ENCODE measurements at regions not wholly inside any gene's neighbourhood (a gene's known extent, or its start where the extent isn't known, plus 50 kb on each side); places are given as distances from the start of the nearest gene placed in this dataset.

DNA sequence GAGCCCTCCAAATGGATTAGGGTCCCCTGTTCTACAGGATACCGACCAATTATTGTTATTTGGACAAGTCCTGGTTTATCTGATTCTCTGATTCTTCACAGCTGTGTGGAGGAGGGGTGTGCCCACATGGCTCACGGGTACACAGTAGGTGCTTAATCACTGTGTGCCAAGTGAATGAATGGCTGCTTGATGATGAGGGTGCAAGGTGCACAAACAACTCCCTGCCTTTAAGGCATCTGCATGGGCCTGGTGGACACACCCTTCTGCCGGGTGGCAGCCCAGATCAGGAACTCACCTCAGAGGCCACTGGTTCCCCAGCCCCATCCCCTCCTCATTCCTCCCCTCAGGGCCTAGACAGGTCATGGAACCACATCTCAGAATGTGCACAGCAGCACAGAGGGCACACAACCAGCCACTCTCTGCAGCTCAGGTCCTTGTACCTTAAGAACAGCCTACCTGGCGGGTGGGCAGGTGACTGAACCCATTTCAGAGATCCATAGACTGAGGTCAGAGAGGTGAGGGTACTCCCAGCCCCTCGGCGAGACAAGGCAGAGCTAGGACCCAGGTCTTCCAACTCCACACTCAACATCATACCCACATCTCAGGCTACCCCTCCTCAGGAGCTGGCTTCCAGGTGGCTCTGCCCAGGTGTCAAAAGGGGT lies 50.3 kb downstream of the SHANK2 start:
- Histone ChIP-seq H3K9ac (ENCODE audit: low read length) (no peak overlapping the region), H4K20me1 (ENCODE audit: insufficient read depth, low read depth, low read length) (no peaks in the 10 kb centered on the region), H3K4me3 (ENCODE audit: low read length) (no peak overlapping the region), H3K27me3 (ENCODE audit: low read length) (no peaks in the 10 kb centered on the region), H3K27ac (ENCODE audit: low read length) (no peak overlapping the region), H2AFZ (ENCODE audit: low read length) (no peak overlapping the region), H3K9me2 (replicated peaks; ENCODE audit: insufficient read depth, low read length) (no peaks in the 10 kb centered on the region), H3K4me2 (ENCODE audit: low read depth, low read length, poor library complexity, severe bottlenecking) (no peak overlapping the region), H3K9me3 (ENCODE audit: low read length) (no peaks in the 10 kb centered on the region), H3K79me2 (ENCODE audit: low read length) (no peaks in the 10 kb centered on the region), H3K4me1 (ENCODE audit: low read length) (no peaks in the 10 kb centered on the region), H3K36me3 (ENCODE audit: insufficient read depth, low read length) (no peaks in the 10 kb centered on the region)
- no peak for DNase-seq

DNA sequence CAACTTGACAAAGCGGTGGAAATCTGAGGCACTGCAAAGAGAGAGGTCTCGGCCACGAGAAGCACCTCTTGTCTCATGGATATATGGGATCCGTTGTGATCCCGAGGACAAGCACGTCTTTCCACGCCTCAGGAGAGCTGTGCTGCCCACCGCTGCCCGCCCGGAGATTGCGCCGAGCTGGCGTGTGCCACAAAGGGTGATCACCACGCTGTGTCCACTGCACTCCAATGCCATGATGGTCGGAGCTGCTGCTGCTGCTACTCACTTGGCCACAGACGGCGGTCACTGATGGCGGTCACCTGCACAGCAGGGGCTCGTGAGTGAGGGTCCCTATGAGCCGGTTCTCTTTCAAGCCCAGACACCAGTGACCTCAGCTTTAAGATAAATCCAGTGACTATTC lies 51.1 kb downstream of the SHANK2 start:
- H3K79me2 ChIP-seq (ENCODE audit: low read length): no peaks in the 10 kb centered on the region
- no peak overlapping the region for H3K9ac ChIP-seq (ENCODE audit: low read length)
- H3K36me3 ChIP-seq (ENCODE audit: insufficient read depth, low read length): no peaks in the 10 kb centered on the region
- H3K4me2 ChIP-seq (ENCODE audit: low read depth, low read length, poor library complexity, severe bottlenecking): no peak overlapping the region
- DNase-seq: no peak
- H3K9me3 ChIP-seq (ENCODE audit: low read length): no peaks in the 10 kb centered on the region
- no peak overlapping the region for H3K27ac ChIP-seq (ENCODE audit: low read length)
- no peak overlapping the region for H3K4me3 ChIP-seq (ENCODE audit: low read length)
- no peaks in the 10 kb centered on the region for H3K27me3 ChIP-seq (ENCODE audit: low read length)
- H3K4me1 ChIP-seq (ENCODE audit: low read length): no peaks in the 10 kb centered on the region
- no peaks in the 10 kb centered on the region for H3K9me2 ChIP-seq (replicated peaks; ENCODE audit: insufficient read depth, low read length)
- H2AFZ ChIP-seq (ENCODE audit: low read length): no peak overlapping the region
- H4K20me1 ChIP-seq (ENCODE audit: insufficient read depth, low read depth, low read length): no peaks in the 10 kb centered on the region

DNA sequence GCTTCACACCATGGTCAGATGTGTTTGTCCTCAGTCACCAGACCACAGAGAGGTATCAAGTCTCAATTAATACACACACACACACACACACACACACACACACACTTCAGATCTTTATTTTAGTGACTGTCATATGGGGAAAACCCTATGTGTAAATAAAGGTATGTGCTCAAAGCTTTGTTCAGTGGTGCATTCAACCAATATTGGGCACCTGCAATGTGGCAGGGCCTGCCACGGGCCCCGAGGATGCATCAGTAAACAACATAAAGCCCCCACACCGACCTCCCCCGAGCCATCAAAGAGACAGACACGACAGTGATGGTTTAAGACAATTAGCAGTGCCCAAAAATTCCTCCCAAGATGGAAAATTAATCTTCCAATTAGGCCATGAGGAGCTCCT lies 51.6 kb downstream of the SHANK2 start:
- Histone ChIP-seq H4K20me1 (ENCODE audit: insufficient read depth, low read depth, low read length) (no peaks in the 10 kb centered on the region), H3K9me3 (ENCODE audit: low read length) (no peaks in the 10 kb centered on the region), H3K27ac (ENCODE audit: low read length) (no peak overlapping the region), H3K27me3 (ENCODE audit: low read length) (no peaks in the 10 kb centered on the region), H3K36me3 (ENCODE audit: insufficient read depth, low read length) (no peaks in the 10 kb centered on the region), H3K9ac (ENCODE audit: low read length) (no peak overlapping the region), H3K9me2 (replicated peaks; ENCODE audit: insufficient read depth, low read length) (no peaks in the 10 kb centered on the region), H3K79me2 (ENCODE audit: low read length) (no peaks in the 10 kb centered on the region), H3K4me2 (ENCODE audit: low read depth, low read length, poor library complexity, severe bottlenecking) (no peak overlapping the region), H3K4me1 (ENCODE audit: low read length) (no peaks in the 10 kb centered on the region), H2AFZ (ENCODE audit: low read length) (no peak overlapping the region), H3K4me3 (ENCODE audit: low read length) (no peak overlapping the region)
- DNase-seq: no peak

DNA sequence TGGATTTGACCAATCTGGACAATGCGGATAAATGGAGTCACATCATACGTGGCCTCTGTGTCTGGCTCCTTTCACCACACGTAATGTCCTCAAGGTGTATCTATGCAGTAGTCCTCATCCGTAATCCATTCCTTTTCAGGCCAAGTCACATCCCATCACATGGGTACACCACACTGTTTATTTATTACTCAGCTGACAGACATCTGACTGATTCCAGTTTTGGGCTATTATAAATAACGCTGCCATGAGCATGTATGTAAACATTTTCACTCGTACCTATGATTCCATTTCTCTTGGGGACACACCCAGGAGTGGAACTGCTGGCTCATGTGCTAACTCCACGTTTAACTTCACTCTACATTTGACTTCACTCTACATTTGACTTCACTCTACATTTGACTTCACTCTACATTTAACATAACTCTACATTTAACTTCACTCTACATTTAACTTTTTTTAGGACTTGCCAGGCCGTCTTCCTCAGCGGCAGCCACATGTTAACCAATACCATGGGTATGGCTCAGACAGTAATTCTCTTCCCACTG lies 52.1 kb downstream of the SHANK2 start:
- no peaks in the 10 kb centered on the region for H3K27me3 ChIP-seq (ENCODE audit: low read length)
- no peak overlapping the region for H3K9ac ChIP-seq (ENCODE audit: low read length)
- H4K20me1 ChIP-seq (ENCODE audit: insufficient read depth, low read depth, low read length): no peaks in the 10 kb centered on the region
- H3K9me2 ChIP-seq (replicated peaks; ENCODE audit: insufficient read depth, low read length): no peaks in the 10 kb centered on the region
- H3K36me3 ChIP-seq (ENCODE audit: insufficient read depth, low read length): no peaks in the 10 kb centered on the region
- DNase-seq: no peak
- no peaks in the 10 kb centered on the region for H3K4me1 ChIP-seq (ENCODE audit: low read length)
- no peak overlapping the region for H3K4me3 ChIP-seq (ENCODE audit: low read length)
- no peak overlapping the region for H3K4me2 ChIP-seq (ENCODE audit: low read depth, low read length, poor library complexity, severe bottlenecking)
- H3K9me3 ChIP-seq (ENCODE audit: low read length): no peaks in the 10 kb centered on the region
- H3K27ac ChIP-seq (ENCODE audit: low read length): no peak overlapping the region
- H3K79me2 ChIP-seq (ENCODE audit: low read length): no peaks in the 10 kb centered on the region
- H2AFZ ChIP-seq (ENCODE audit: low read length): no peak overlapping the region

DNA sequence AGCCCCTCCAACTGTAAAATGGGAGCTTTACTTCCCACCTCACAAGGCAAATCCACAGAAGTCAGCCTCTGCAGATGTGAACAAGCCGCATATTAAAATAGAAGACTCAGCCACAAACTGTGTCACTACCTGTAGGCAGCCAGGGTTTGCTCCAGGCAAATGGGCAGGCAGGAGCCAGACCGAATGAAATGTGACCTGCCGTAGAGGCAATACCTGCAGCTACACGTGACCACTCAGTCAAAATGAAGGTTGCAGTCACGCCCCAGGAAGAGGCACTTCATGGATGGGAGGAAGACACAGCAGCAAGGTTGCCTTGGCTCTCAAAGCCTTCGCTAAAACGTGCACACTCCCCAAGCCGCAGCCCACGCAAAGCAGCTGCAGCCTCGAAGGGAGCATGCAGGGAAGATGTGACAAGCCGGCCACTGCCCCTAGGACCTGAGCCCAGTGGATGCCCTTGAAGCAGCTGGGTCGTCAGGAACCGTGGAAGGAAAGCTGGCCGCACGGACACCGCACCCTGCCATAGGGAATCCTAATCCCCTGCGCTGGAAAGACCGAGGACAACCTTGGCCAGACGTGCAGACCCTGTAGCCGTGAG lies 53.1 kb downstream of the SHANK2 start:
- no peaks in the 10 kb centered on the region for H3K27me3 ChIP-seq (ENCODE audit: low read length)

DNA sequence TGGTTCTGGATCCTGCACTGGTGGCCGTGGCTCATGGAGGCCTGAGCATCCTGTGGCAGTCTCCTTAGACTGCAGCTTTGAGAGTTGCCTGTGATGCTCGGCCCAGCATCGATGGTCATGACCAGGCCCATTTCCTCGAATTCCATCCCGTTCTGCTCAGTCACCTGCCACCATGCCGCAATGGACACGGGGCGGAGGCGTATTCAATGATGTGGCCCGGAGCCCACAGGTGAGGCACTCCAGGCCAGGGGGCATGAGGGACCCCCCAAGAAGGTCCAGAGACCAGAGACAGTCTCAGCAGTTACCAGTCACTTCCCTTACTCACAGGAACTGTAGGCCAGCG lies 53.6 kb downstream of the SHANK2 start:
- H3K27me3 ChIP-seq (ENCODE audit: low read length): no peaks in the 10 kb centered on the region
- no peak overlapping the region for H3K9ac ChIP-seq (ENCODE audit: low read length)
- H3K4me1 ChIP-seq (ENCODE audit: low read length): no peaks in the 10 kb centered on the region
- H3K36me3 ChIP-seq (ENCODE audit: insufficient read depth, low read length): no peaks in the 10 kb centered on the region
- H4K20me1 ChIP-seq (ENCODE audit: insufficient read depth, low read depth, low read length): no peaks in the 10 kb centered on the region
- DNase-seq: no peak
- H2AFZ ChIP-seq (ENCODE audit: low read length): no peak overlapping the region
- H3K79me2 ChIP-seq (ENCODE audit: low read length): no peaks in the 10 kb centered on the region
- no peak overlapping the region for H3K27ac ChIP-seq (ENCODE audit: low read length)
- no peaks in the 10 kb centered on the region for H3K9me2 ChIP-seq (replicated peaks; ENCODE audit: insufficient read depth, low read length)
- no peak overlapping the region for H3K4me2 ChIP-seq (ENCODE audit: low read depth, low read length, poor library complexity, severe bottlenecking)
- no peaks in the 10 kb centered on the region for H3K9me3 ChIP-seq (ENCODE audit: low read length)
- H3K4me3 ChIP-seq (ENCODE audit: low read length): no peak overlapping the region

More for the DNA sequence above, 53.1 kb downstream of the SHANK2 start:
- H3K4me2 ChIP-seq (ENCODE audit: low read depth, low read length, poor library complexity, severe bottlenecking): no peak overlapping the region
- no peaks in the 10 kb centered on the region for H3K36me3 ChIP-seq (ENCODE audit: insufficient read depth, low read length)
- H3K9me3 ChIP-seq (ENCODE audit: low read length): no peaks in the 10 kb centered on the region
- H3K4me3 ChIP-seq (ENCODE audit: low read length): no peak overlapping the region
- no peak overlapping the region for H3K9ac ChIP-seq (ENCODE audit: low read length)
- no peaks in the 10 kb centered on the region for H3K9me2 ChIP-seq (replicated peaks; ENCODE audit: insufficient read depth, low read length)
- no peak for DNase-seq
- no peak overlapping the region for H3K27ac ChIP-seq (ENCODE audit: low read length)
- H3K79me2 ChIP-seq (ENCODE audit: low read length): no peaks in the 10 kb centered on the region
- H3K4me1 ChIP-seq (ENCODE audit: low read length): no peaks in the 10 kb centered on the region
- H4K20me1 ChIP-seq (ENCODE audit: insufficient read depth, low read depth, low read length): no peaks in the 10 kb centered on the region
- H2AFZ ChIP-seq (ENCODE audit: low read length): no peak overlapping the region

DNA sequence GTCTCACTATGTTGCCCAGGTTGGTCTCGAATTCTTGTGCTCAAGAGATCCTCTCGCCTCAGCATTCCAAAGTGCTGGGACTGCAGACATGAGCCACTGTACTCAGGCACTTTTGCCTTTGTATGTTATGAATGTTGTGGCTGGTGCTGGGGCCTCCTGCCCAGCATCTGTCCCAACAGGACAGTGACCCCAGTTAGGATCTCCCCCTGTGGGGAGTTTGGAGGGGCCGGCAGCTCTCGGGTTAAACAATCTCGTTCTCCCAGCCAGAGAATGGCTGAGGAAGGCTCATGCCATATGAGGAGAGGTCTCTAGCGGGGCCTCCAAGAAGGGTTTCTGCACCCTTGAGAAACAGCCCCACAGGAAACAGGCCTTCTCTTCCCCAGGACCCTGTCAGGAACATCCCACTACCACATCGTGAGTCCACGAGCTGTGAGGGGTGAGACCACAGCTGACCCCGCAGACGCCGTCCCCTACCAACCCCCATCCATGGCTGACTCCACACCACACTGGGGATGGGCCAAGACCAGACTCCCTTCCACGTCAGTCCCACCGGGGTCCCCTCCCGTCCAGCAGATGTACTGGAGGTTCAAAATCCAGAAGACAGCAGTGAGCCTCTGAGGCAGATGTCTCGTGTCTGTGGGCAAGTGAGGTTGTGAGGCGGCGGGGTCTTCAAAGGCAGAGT lies 54.1 kb downstream of the SHANK2 start:
- Histone ChIP-seq H3K27me3 (ENCODE audit: low read length) (no peaks in the 10 kb centered on the region), H3K9me3 (ENCODE audit: low read length) (no peaks in the 10 kb centered on the region), H3K79me2 (ENCODE audit: low read length) (no peaks in the 10 kb centered on the region), H3K4me3 (ENCODE audit: low read length) (no peak overlapping the region), H3K27ac (ENCODE audit: low read length) (no peak overlapping the region), H4K20me1 (ENCODE audit: insufficient read depth, low read depth, low read length) (no peaks in the 10 kb centered on the region), H3K9me2 (replicated peaks; ENCODE audit: insufficient read depth, low read length) (no peaks in the 10 kb centered on the region), H3K9ac (ENCODE audit: low read length) (no peak overlapping the region), H3K4me2 (ENCODE audit: low read depth, low read length, poor library complexity, severe bottlenecking) (no peak overlapping the region), H3K36me3 (ENCODE audit: insufficient read depth, low read length) (no peaks in the 10 kb centered on the region), H2AFZ (ENCODE audit: low read length) (no peak overlapping the region), H3K4me1 (ENCODE audit: low read length) (no peaks in the 10 kb centered on the region)
- no peak for DNase-seq

DNA sequence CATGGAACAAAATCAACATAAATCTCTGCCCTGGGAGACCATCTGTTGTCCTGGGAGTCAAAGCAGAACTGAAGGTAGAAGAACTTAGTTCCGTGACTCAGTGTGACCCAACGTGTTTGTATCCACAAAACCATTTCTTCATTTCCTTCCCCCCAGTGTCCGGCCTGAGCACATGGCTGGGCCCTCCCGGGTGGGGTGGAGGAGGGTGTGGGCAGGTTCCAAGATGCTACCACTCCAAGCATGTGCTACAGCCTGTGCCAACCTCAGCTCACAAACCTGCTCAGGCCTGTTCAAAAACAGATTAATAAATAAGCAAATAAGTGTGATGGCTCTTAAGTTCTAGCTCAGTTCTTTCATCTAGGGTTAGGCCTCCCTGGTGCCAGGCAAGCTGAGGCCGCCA lies 55.3 kb downstream of the SHANK2 start:
- H2AFZ ChIP-seq (ENCODE audit: low read length): no peak overlapping the region
- H3K79me2 ChIP-seq (ENCODE audit: low read length): no peaks in the 10 kb centered on the region
- H3K9me2 ChIP-seq (replicated peaks; ENCODE audit: insufficient read depth, low read length): no peaks in the 10 kb centered on the region
- no peak for DNase-seq
- no peaks in the 10 kb centered on the region for H3K4me1 ChIP-seq (ENCODE audit: low read length)
- no peak overlapping the region for H3K4me2 ChIP-seq (ENCODE audit: low read depth, low read length, poor library complexity, severe bottlenecking)
- H4K20me1 ChIP-seq (ENCODE audit: insufficient read depth, low read depth, low read length): no peaks in the 10 kb centered on the region
- no peak overlapping the region for H3K27ac ChIP-seq (ENCODE audit: low read length)
- no peaks in the 10 kb centered on the region for H3K27me3 ChIP-seq (ENCODE audit: low read length)
- H3K4me3 ChIP-seq (ENCODE audit: low read length): no peak overlapping the region
- H3K9ac ChIP-seq (ENCODE audit: low read length): no peak overlapping the region
- H3K36me3 ChIP-seq (ENCODE audit: insufficient read depth, low read length): no peaks in the 10 kb centered on the region
- H3K9me3 ChIP-seq (ENCODE audit: low read length): no peaks in the 10 kb centered on the region
